ENCODE measurements at regions not wholly inside any gene's neighbourhood (a gene's known extent, or its start where the extent isn't known, plus 50 kb on each side); places are given as distances from the start of the nearest gene placed in this dataset.

- peaks cover 3 to 9% of the 10 kb centered on the region in 2 experiments for H3K4me1 Mint-ChIP-seq
- no peaks in the 10 kb centered on the region for H3K36me3 Mint-ChIP-seq (ENCODE audit: insufficient read depth in 1 of 3, low read depth in 3 of 3)
- H3K27me3 ChIP-seq (ENCODE audit: insufficient read depth, low read length), result no peaks in the 10 kb centered on the region
- no peak overlapping the region for H3K9ac ChIP-seq (ENCODE audit: extremely low read depth, insufficient read length, low read length)
- H3K9me3 Mint-ChIP-seq, result no peaks in the 10 kb centered on the region; a peak in 1 of 5 replicates
- H4K20me1 ChIP-seq (ENCODE audit: control insufficient read depth, insufficient read depth, insufficient read length), result no peaks in the 10 kb centered on the region
- no peak overlapping the region for H2AK5ac ChIP-seq (ENCODE audit: insufficient read length, low read length)
- H2AFZ ChIP-seq (ENCODE audit: low read length), result no peak overlapping the region
- no peak overlapping the region for H3K4me3 Mint-ChIP-seq
- no CpG with 5 or more reads among the region's 1 CpG for WGBS (ENCODE audit: extremely low coverage, insufficient read length, low lambda C conversion rate)
- no peak overlapping the region for H3K14ac ChIP-seq (ENCODE audit: insufficient read depth, low read length)
- H3K9me3 ChIP-seq (ENCODE audit: control insufficient read depth, low read depth, low read length), result no peaks in the 10 kb centered on the region
- no peak for DNase-seq
- H3K23ac ChIP-seq (ENCODE audit: insufficient read length, low read depth, low read length), result no peak overlapping the region
- H3K4ac ChIP-seq (ENCODE audit: low read depth, low read length), result no peak overlapping the region
- no peak overlapping the region for H3K56ac ChIP-seq (ENCODE audit: insufficient read length, low read depth, low read length)
- H3K27ac Mint-ChIP-seq, result no peak overlapping the region
- H3K18ac ChIP-seq (ENCODE audit: insufficient read length, low read depth, low read length), result no peak overlapping the region
- no peak overlapping the region for H4K8ac ChIP-seq (replicated peaks; ENCODE audit: insufficient read length, low read depth, low read length)
- H2BK20ac ChIP-seq (ENCODE audit: low read depth, low read length, poor library complexity, severe bottlenecking), result no peak overlapping the region
- H3K23me2 ChIP-seq (ENCODE audit: insufficient read length, low read depth, low read length, poor library complexity, severe bottlenecking), result no peaks in the 10 kb centered on the region
- H2BK5ac ChIP-seq (ENCODE audit: insufficient read length, low read length), result no peak overlapping the region
- H2BK12ac ChIP-seq (ENCODE audit: insufficient read length, low read depth, low read length), result no peak overlapping the region
- H4K91ac ChIP-seq (ENCODE audit: insufficient read length, low read depth, low read length), result no peak overlapping the region
- H3K79me2 ChIP-seq (ENCODE audit: insufficient read depth, low read length), result no peaks in the 10 kb centered on the region
- H3K79me1 ChIP-seq (ENCODE audit: insufficient read depth, low read depth, low read length, poor library complexity, severe bottlenecking), result no peaks in the 10 kb centered on the region
- H4K5ac ChIP-seq (ENCODE audit: insufficient read length, low read depth, low read length), result no peak overlapping the region
- H3K4me1 ChIP-seq (ENCODE audit: insufficient read depth, low read length), result no peaks in the 10 kb centered on the region
- no peak overlapping the region for H3K27ac ChIP-seq (ENCODE audit: insufficient read length, low read depth, low read length)
- H3K27me3 Mint-ChIP-seq (ENCODE audit: low read depth), result no peaks in the 10 kb centered on the region
- H3K4me2 ChIP-seq (ENCODE audit: insufficient read depth, insufficient read length, low read length), result no peak overlapping the region
- no peak overlapping the region for H2BK15ac ChIP-seq (ENCODE audit: low read depth, low read length)
- no peak overlapping the region for H3T11ph ChIP-seq (ENCODE audit: low read length)
- TF ChIP-seq CTCF (conservative IDR thresholded peaks at IDR 0.05), result no peak
- H2BK120ac ChIP-seq (ENCODE audit: low read depth, low read length, poor library complexity, severe bottlenecking), result no peak overlapping the region
Observed at GRCh38 chr10:108624052-108624451, 1299.3 kb downstream of the XPNPEP1 start.

Measured in H9 (cell line).